ENCODE measurements at regions not wholly inside any gene's neighbourhood (a gene's known extent, or its start where the extent isn't known, plus 50 kb on each side); places are given as distances from the start of the nearest gene placed in this dataset.

GRCh38 chr18:40760251-40760650 is 1194.8 kb upstream of the PIK3C3 start:
- Histone ChIP-seq H3K27me3 (replicated peaks; ENCODE audit: insufficient read depth) (no peaks in the 10 kb centered on the region), H3K9me3 (no peaks in the 10 kb centered on the region), H3K4me1 (ENCODE audit: control insufficient read depth in 1 of 2, low read depth in 2 of 2) (no peaks in the 10 kb centered on the region), H3K36me3 (no peaks in the 10 kb centered on the region), H3K27ac (no peak overlapping the region), H3K4me3 (no peak overlapping the region)
- DNase-seq (ENCODE audit: low spot score): no peak
- no peak for TF ChIP-seq CTCF (IDR thresholded peaks at IDR 0.05)
- ATAC-seq (ENCODE audit: insufficient number of reproducible peaks, low FRiP score, low read depth): no peak

GRCh38 chr18:40754477-40754876 is 1200.6 kb upstream of the PIK3C3 start:
- Histone ChIP-seq H3K9me3 (no peaks in the 10 kb centered on the region), H3K4me3 (no peak overlapping the region), H3K27me3 (replicated peaks; ENCODE audit: insufficient read depth) (no peaks in the 10 kb centered on the region), H3K4me1 (ENCODE audit: control insufficient read depth in 1 of 2, low read depth in 2 of 2) (no peaks in the 10 kb centered on the region), H3K27ac (no peak overlapping the region), H3K36me3 (no peaks in the 10 kb centered on the region)
- ATAC-seq (ENCODE audit: insufficient number of reproducible peaks, low FRiP score, low read depth): no peak
- no peak for TF ChIP-seq CTCF (IDR thresholded peaks at IDR 0.05)
- DNase-seq (ENCODE audit: low spot score): no peak

DNA sequence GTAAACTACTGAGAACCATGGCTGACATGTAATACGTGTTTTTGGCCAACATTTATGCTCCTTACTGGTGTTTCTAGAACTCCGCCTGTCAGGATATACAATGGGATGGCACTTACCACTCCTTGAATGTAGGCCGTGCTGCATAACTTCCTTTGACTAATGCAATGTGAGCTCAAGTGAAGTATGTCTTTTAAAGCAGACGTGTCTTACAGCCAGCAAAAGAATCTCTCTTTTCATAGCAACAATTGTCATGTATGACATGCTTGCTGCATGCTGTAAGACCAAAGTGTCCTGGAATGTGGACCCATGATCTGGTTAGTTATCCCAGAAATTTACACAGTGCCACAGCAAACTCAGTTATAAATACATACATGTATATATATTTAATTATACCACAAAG is 1202.7 kb upstream of the PIK3C3 start:
- TF ChIP-seq CTCF (IDR thresholded peaks at IDR 0.05): no peak
- DNase-seq (ENCODE audit: low spot score) (no peak), ATAC-seq (ENCODE audit: insufficient number of reproducible peaks, low FRiP score, low read depth) (no peak)
- no peaks in the 10 kb centered on the region for H3K27me3 ChIP-seq (replicated peaks; ENCODE audit: insufficient read depth)
- no peaks in the 10 kb centered on the region for H3K9me3 ChIP-seq
- no peaks in the 10 kb centered on the region for H3K4me1 ChIP-seq (ENCODE audit: control insufficient read depth in 1 of 2, low read depth in 2 of 2)
- H3K27ac ChIP-seq: no peak overlapping the region
- H3K36me3 ChIP-seq: no peaks in the 10 kb centered on the region
- no peak overlapping the region for H3K4me3 ChIP-seq

- ATAC-seq (ENCODE audit: insufficient number of reproducible peaks, low FRiP score, low read depth): no peak
- no peaks in the 10 kb centered on the region for H3K36me3 ChIP-seq
Observed at GRCh38 chr18:40751186-40751585, 1203.8 kb upstream of the PIK3C3 start.

GRCh38 chr18:40739029-40739428 is 1216.0 kb upstream of the PIK3C3 start:
- ATAC-seq (ENCODE audit: insufficient number of reproducible peaks, low FRiP score, low read depth) (no peak), DNase-seq (ENCODE audit: low spot score) (no peak)
- no peak overlapping the region for H3K27ac ChIP-seq
- no peaks in the 10 kb centered on the region for H3K27me3 ChIP-seq (replicated peaks; ENCODE audit: insufficient read depth)
- no peaks in the 10 kb centered on the region for H3K36me3 ChIP-seq
- H3K4me1 ChIP-seq (ENCODE audit: control insufficient read depth in 1 of 2, low read depth in 2 of 2): no peaks in the 10 kb centered on the region
- no peaks in the 10 kb centered on the region for H3K9me3 ChIP-seq
- TF ChIP-seq CTCF (IDR thresholded peaks at IDR 0.05): no peak
- no peak overlapping the region for H3K4me3 ChIP-seq

More at GRCh38 chr18:40751186-40751585, 1203.8 kb upstream of the PIK3C3 start:
- H3K4me3 ChIP-seq: no peak overlapping the region
- DNase-seq (ENCODE audit: low spot score): no peak
- H3K4me1 ChIP-seq (ENCODE audit: control insufficient read depth in 1 of 2, low read depth in 2 of 2): no peaks in the 10 kb centered on the region
- no peak overlapping the region for H3K27ac ChIP-seq
- H3K27me3 ChIP-seq (replicated peaks; ENCODE audit: insufficient read depth): no peaks in the 10 kb centered on the region
- TF ChIP-seq CTCF (IDR thresholded peaks at IDR 0.05): no peak
- H3K9me3 ChIP-seq: no peaks in the 10 kb centered on the region
